ENCODE measurements at regions not wholly inside any gene's neighbourhood (a gene's known extent, or its start where the extent isn't known, plus 50 kb on each side); places are given as distances from the start of the nearest gene placed in this dataset.
A peak's percentile ranks its signal among the peaks of the same experiment; 100 is the strongest.

DNA sequence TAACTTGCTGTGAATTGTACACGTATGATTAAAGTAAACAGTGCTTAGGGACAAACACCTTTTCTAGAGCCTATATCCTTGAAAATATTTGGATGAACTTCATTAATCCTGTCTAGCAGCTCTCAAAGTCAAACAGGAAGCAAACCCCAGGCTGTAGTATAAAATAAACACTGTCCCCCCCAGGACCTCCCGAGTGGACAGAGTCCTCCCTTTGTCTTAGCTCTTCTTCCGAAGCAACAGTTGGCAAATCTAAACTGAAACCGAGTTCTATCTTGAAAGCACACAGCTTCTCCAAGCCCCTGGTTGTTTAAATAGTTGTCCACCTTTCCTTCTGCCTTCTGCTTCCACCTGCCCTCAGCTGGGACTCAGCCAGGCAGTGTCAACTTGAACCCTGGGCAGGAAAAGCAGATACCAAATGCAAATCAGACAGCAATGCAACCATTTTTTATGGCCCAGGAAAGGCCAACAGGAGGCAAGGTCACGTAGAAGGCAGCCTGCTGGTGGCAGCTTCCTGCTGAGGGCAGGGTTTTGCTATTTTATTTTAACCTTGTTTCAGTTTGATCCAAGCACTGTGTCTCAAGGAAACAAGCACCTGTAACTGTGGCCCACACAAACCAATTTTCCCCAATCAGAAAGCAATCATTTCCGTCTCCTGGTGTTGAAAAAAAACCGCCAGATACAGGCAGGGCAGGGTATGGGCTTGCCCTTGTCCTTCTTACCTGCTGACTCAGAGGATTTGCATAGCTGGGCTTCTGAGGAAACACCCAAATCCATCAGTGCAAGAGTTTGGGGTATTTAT lies 110.3 kb upstream of the KIT start (continued):
- TF ChIP-seq, protein P1, sequence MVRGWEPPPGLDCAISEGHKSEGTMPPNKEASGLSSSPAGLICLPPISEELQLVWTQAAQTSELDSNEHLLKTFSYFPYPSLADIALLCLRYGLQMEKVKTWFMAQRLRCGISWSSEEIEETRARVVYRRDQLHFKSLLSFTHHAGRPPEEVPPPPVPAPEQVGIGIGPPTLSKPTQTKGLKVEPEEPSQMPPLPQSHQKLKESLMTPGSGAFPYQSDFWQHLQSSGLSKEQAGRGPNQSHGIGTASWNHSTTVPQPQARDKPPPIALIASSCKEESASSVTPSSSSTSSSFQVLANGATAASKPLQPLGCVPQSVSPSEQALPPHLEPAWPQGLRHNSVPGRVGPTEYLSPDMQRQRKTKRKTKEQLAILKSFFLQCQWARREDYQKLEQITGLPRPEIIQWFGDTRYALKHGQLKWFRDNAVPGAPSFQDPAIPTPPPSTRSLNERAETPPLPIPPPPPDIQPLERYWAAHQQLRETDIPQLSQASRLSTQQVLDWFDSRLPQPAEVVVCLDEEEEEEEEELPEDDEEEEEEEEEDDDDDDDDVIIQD (CRISPR knock-in tag; IDR thresholded peaks at IDR 0.05) = no peak
- TF ChIP-seq SETDB1 (IDR thresholded peaks at IDR 0.05; ENCODE audit: low read length) = no peak
- 0 out of 2 replicates have a peak, but pooled peaks have one; percentile 37 for TF ChIP-seq ETV1 (tag; conservative IDR thresholded peaks at IDR 0.05; ENCODE audit: low read depth)
- TF ChIP-seq ZNF24 (IDR thresholded peaks at IDR 0.05) = no peak
- no peak for TF ChIP-seq ZSCAN29 (IDR thresholded peaks at IDR 0.05)
- TF ChIP-seq HMGN3 (IDR thresholded peaks at IDR 0.05; ENCODE audit: borderline replicate concordance, extremely low read depth, insufficient read length, low read depth, low read length) = no peak
- no peak for TF ChIP-seq CHCHD3 (CRISPR knock-in tag; IDR thresholded peaks at IDR 0.05)
- TF ChIP-seq NFIC (IDR thresholded peaks at IDR 0.05) = no peak
- TF ChIP-seq SOX6 (IDR thresholded peaks at IDR 0.05) = 0 out of 2 replicates have a peak, but pooled peaks have one; percentile 12
- TF ChIP-seq, protein P2, sequence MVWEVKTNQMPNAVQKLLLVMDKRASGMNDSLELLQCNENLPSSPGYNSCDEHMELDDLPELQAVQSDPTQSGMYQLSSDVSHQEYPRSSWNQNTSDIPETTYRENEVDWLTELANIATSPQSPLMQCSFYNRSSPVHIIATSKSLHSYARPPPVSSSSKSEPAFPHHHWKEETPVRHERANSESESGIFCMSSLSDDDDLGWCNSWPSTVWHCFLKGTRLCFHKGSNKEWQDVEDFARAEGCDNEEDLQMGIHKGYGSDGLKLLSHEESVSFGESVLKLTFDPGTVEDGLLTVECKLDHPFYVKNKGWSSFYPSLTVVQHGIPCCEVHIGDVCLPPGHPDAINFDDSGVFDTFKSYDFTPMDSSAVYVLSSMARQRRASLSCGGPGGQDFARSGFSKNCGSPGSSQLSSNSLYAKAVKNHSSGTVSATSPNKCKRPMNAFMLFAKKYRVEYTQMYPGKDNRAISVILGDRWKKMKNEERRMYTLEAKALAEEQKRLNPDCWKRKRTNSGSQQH (CRISPR knock-in tag; IDR thresholded peaks at IDR 0.05) = no peak
- TF ChIP-seq ZNF165 (CRISPR knock-in tag; IDR thresholded peaks at IDR 0.05; ENCODE audit: borderline replicate concordance) = no peak
- no peak for TF ChIP-seq HEY1 (CRISPR knock-in tag; IDR thresholded peaks at IDR 0.05; ENCODE audit: borderline replicate concordance)
- no peak for TF ChIP-seq ZNF143 (CRISPR knock-in tag; IDR thresholded peaks at IDR 0.05)
- TF ChIP-seq HDAC3 (IDR thresholded peaks at IDR 0.05; ENCODE audit: borderline replicate concordance, partially characterized antibody) = no peak
- no peak for TF ChIP-seq MAZ (CRISPR knock-in tag; conservative IDR thresholded peaks at IDR 0.05 in 1 of 2, IDR thresholded peaks at IDR 0.05 in 1 of 2)
- TF ChIP-seq FOXA3 (CRISPR knock-in tag; conservative IDR thresholded peaks at IDR 0.05 in 1 of 2, IDR thresholded peaks at IDR 0.05 in 1 of 2) = no peak
- no peak for TF ChIP-seq ZC3H8 (IDR thresholded peaks at IDR 0.05)
- TF ChIP-seq EZH2 (IDR thresholded peaks at IDR 0.05; ENCODE audit: borderline replicate concordance, low read depth, low read length) = no peak
- no peak for TF ChIP-seq TOE1 (IDR thresholded peaks at IDR 0.05; ENCODE audit: borderline replicate concordance)
- TF ChIP-seq TOE1 (CRISPR knock-in tag; IDR thresholded peaks at IDR 0.05; ENCODE audit: borderline replicate concordance, low read depth) = no peak
- TF ChIP-seq E2F4 (CRISPR knock-in tag; IDR thresholded peaks at IDR 0.05; ENCODE audit: low read depth) = no peak
- no peak for TF ChIP-seq E2F6 (IDR thresholded peaks at IDR 0.05; ENCODE audit: borderline replicate concordance in 1 of 2, extremely low read depth in 1 of 2, insufficient read depth in 1 of 2, insufficient read length in 1 of 2, low read depth in 1 of 2, low read length in 1 of 2, poor library complexity in 1 of 2, severe bottlenecking in 1 of 2)
- TF ChIP-seq TBL1XR1 (IDR thresholded peaks at IDR 0.05; ENCODE audit: low read length in 2 of 2) = no peak
- TF ChIP-seq NFATC3 (IDR thresholded peaks at IDR 0.05) = no peak
